CD8-positive, alpha-beta memory T cell (primary cell): ENCODE measurements at regions not wholly inside any gene's neighbourhood (a gene's known extent, or its start where the extent isn't known, plus 50 kb on each side); places are given as distances from the start of the nearest gene placed in this dataset.

Source experiments
- CTCF ChIA-PET: fragments of 350-600 bp; sonication (Branson Sonifier 250); formaldehyde crosslinking; loops from one replicate; lab custom pipeline; 2021; ENCODE audit warnings: antibody characterized with exemption; lab: Charles Lee
- POLR2A ChIA-PET: fragments of 350-600 bp; sonication (Branson Sonifier 250); formaldehyde crosslinking; loops from one replicate; lab custom pipeline; 2021; ENCODE audit warnings: antibody characterized with exemption; lab: Charles Lee
- DNase-seq, 5 donors: peaks; one replicate each; pipeline versions ENCODE4 v3.0.0 to v3.0.0-alpha.2; 2020 to 2022; ENCODE audit warnings: mixed read lengths in 1 of 5
- H3K27ac ChIP-seq: one replicate; pipeline ENCODE4 v1.7.0; 2013; ENCODE audit warnings: low read depth, mild to moderate bottlenecking, low read length, moderate library complexity
- H3K27me3 ChIP-seq: 2 replicates; pipeline ENCODE4 v1.7.0; 2013; ENCODE audit warnings: low read length, mild to moderate bottlenecking; ENCODE audit not compliant: insufficient read depth, poor library complexity, severe bottlenecking
- H3K36me3 ChIP-seq: 2 replicates; pipeline ENCODE4 v1.7.0; 2013; ENCODE audit warnings: mild to moderate bottlenecking, low read length, moderate library complexity; ENCODE audit not compliant: insufficient read depth
- H3K4me1 ChIP-seq: 2 replicates; pipeline ENCODE4 v1.7.0; 2013; ENCODE audit warnings: mild to moderate bottlenecking, low read length, moderate library complexity; ENCODE audit not compliant: insufficient read depth
- H3K4me3 ChIP-seq: 2 replicates; pipeline ENCODE4 v1.7.0; 2013; ENCODE audit warnings: mild to moderate bottlenecking, low read length
- H3K9me3 ChIP-seq: 2 replicates; pipeline ENCODE4 v1.7.0; 2013; ENCODE audit warnings: mild to moderate bottlenecking, low read length
- H3K27ac Mint-ChIP-seq, 8 donors: one replicate each; pipeline ENCODE4 v1.8.0; 2020 to 2021; ENCODE audit warnings: mixed read lengths in 8 of 8, mild to moderate bottlenecking in 6 of 8, inconsistent platforms in 3 of 8, moderate library complexity in 3 of 8
- H3K27me3 Mint-ChIP-seq, 2 donors: one replicate each; pipeline ENCODE4 v1.8.0; 2020 to 2021; ENCODE audit warnings: mixed read lengths in 2 of 2, mild to moderate bottlenecking in 1 of 2, moderate library complexity in 1 of 2
- H3K36me3 Mint-ChIP-seq, 3 donors: one replicate each; pipeline ENCODE4 v1.8.0; 2020 to 2021; ENCODE audit warnings: mixed read lengths in 3 of 3, inconsistent platforms in 1 of 3, mild to moderate bottlenecking in 1 of 3
- H3K4me1 Mint-ChIP-seq, 3 donors: one replicate each; pipeline ENCODE4 v1.8.0; 2020 to 2021; ENCODE audit warnings: mixed read lengths in 3 of 3, inconsistent platforms in 1 of 3, mild to moderate bottlenecking in 1 of 3
- H3K4me3 Mint-ChIP-seq, 7 donors: one replicate each; pipeline ENCODE4 v1.8.0; 2020 to 2021; ENCODE audit warnings: mixed read lengths in 7 of 7, mild to moderate bottlenecking in 6 of 7, moderate library complexity in 4 of 7, inconsistent platforms in 2 of 7
- H3K9me3 Mint-ChIP-seq, 5 donors: one replicate each; pipeline ENCODE4 v1.8.0; 2020 to 2022; ENCODE audit warnings: mixed read lengths in 5 of 5, mild to moderate bottlenecking in 3 of 5, moderate library complexity in 2 of 5, inconsistent platforms in 1 of 5

- CTCF ChIA-PET: no interaction called here
- Mint-ChIP-seq H3K27me3 (no peaks in the 10 kb centered on the region), H3K9me3 (peaks cover 4 to 11% (median 8%) of the 10 kb centered on the region in 5 donors), H3K27ac (no peak overlapping the region), H3K4me1 (no peaks in the 10 kb centered on the region), H3K36me3 (no peaks in the 10 kb centered on the region), H3K4me3 (no peak overlapping the region)
- no peak for DNase-seq
- H3K27me3 ChIP-seq: no peaks in the 10 kb centered on the region
- no peak overlapping the region for H3K4me3 ChIP-seq
- no peak overlapping the region for H3K27ac ChIP-seq
- no peaks in the 10 kb centered on the region for H3K36me3 ChIP-seq
- POLR2A ChIA-PET: no interaction called here
- no peaks in the 10 kb centered on the region for H3K9me3 ChIP-seq
- H3K4me1 ChIP-seq: no peaks in the 10 kb centered on the region
These were observed 1115.5 kb upstream of the SLC10A2 start for GRCh38 chr13:104181526-104182231.

- Histone ChIP-seq H3K4me3 (no peak overlapping the region), H3K36me3 (no peaks in the 10 kb centered on the region), H3K27me3 (no peaks in the 10 kb centered on the region), H3K4me1 (no peaks in the 10 kb centered on the region), H3K9me3 (no peaks in the 10 kb centered on the region), H3K27ac (no peak overlapping the region)
- POLR2A ChIA-PET: no interaction called here
- H3K27ac Mint-ChIP-seq: no peak overlapping the region
- no peak overlapping the region for H3K4me3 Mint-ChIP-seq
- CTCF ChIA-PET: no interaction called here
- DNase-seq: no peak
- H3K9me3 Mint-ChIP-seq: peaks cover 0 to 14% (median 4%) of the 10 kb centered on the region in 5 donors
- H3K27me3 Mint-ChIP-seq: no peaks in the 10 kb centered on the region
- H3K36me3 Mint-ChIP-seq: no peaks in the 10 kb centered on the region
- H3K4me1 Mint-ChIP-seq: no peaks in the 10 kb centered on the region
These were observed 1104.9 kb upstream of the SLC10A2 start for GRCh38 chr13:104170980-104171555.

- H3K4me1 ChIP-seq: no peaks in the 10 kb centered on the region
- H3K27me3 Mint-ChIP-seq: no peaks in the 10 kb centered on the region
- H3K4me1 Mint-ChIP-seq: no peaks in the 10 kb centered on the region
- no peak for DNase-seq
- H3K9me3 ChIP-seq: no peaks in the 10 kb centered on the region
- H3K4me3 ChIP-seq: no peak overlapping the region
- H3K36me3 ChIP-seq: no peaks in the 10 kb centered on the region
- CTCF ChIA-PET: no interaction called here
- H3K27ac Mint-ChIP-seq: no peak overlapping the region
- peaks cover 0 to 10% (median 3%) of the 10 kb centered on the region in 5 donors for H3K9me3 Mint-ChIP-seq
- POLR2A ChIA-PET: no interaction called here
- H3K4me3 Mint-ChIP-seq: no peak overlapping the region
- H3K27me3 ChIP-seq: no peaks in the 10 kb centered on the region
- H3K27ac ChIP-seq: no peak overlapping the region
- H3K36me3 Mint-ChIP-seq: no peaks in the 10 kb centered on the region
These were observed 1097.8 kb upstream of the SLC10A2 start for GRCh38 chr13:104163866-104164630.

GRCh38 chr13:104160536-104160935, 1094.3 kb upstream of the SLC10A2 start:
- CTCF ChIA-PET: no interaction called here
- Histone ChIP-seq H3K36me3 (no peaks in the 10 kb centered on the region), H3K4me3 (no peak overlapping the region), H3K4me1 (no peaks in the 10 kb centered on the region), H3K9me3 (no peaks in the 10 kb centered on the region), H3K27ac (no peak overlapping the region), H3K27me3 (no peaks in the 10 kb centered on the region)
- Mint-ChIP-seq H3K4me1 (no peaks in the 10 kb centered on the region), H3K36me3 (no peaks in the 10 kb centered on the region), H3K9me3 (no peaks in the 10 kb centered on the region), H3K27me3 (no peaks in the 10 kb centered on the region), H3K27ac (no peak overlapping the region), H3K4me3 (no peak overlapping the region)
- no peak for DNase-seq
- POLR2A ChIA-PET: no interaction called here

GRCh38 chr13:104143760-104144416, 1077.7 kb upstream of the SLC10A2 start:
- Mint-ChIP-seq H3K27ac (no peak overlapping the region), H3K36me3 (no peaks in the 10 kb centered on the region), H3K27me3 (no peaks in the 10 kb centered on the region), H3K4me3 (no peak overlapping the region), H3K9me3 (peaks cover 0 to 28% (median 3%) of the 10 kb centered on the region in 5 donors), H3K4me1 (no peaks in the 10 kb centered on the region)
- Histone ChIP-seq H3K4me1 (no peaks in the 10 kb centered on the region), H3K27me3 (no peaks in the 10 kb centered on the region), H3K9me3 (no peaks in the 10 kb centered on the region), H3K4me3 (no peak overlapping the region), H3K27ac (no peak overlapping the region), H3K36me3 (no peaks in the 10 kb centered on the region)
- CTCF ChIA-PET: no interaction called here
- POLR2A ChIA-PET: no interaction called here
- DNase-seq: no peak

- CTCF ChIA-PET: no interaction called here
- POLR2A ChIA-PET: no interaction called here
These were observed 1074.3 kb upstream of the SLC10A2 start for GRCh38 chr13:104140552-104140951.

GRCh38 chr13:104137416-104137815, 1071.2 kb upstream of the SLC10A2 start:
- Histone ChIP-seq H3K9me3 (no peaks in the 10 kb centered on the region), H3K36me3 (no peaks in the 10 kb centered on the region), H3K4me1 (no peaks in the 10 kb centered on the region), H3K4me3 (no peak overlapping the region), H3K27me3 (no peaks in the 10 kb centered on the region), H3K27ac (no peak overlapping the region)
- Mint-ChIP-seq H3K27me3 (no peaks in the 10 kb centered on the region), H3K4me1 (no peaks in the 10 kb centered on the region), H3K9me3 (peaks cover 2 to 12% (median 5%) of the 10 kb centered on the region in 5 donors), H3K4me3 (no peak overlapping the region), H3K27ac (no peak overlapping the region), H3K36me3 (no peaks in the 10 kb centered on the region)
- ChIA-PET CTCF (no interaction called here), POLR2A (no interaction called here)
- no peak for DNase-seq

More at GRCh38 chr13:104140552-104140951, 1074.3 kb upstream of the SLC10A2 start:
- Mint-ChIP-seq H3K27ac (no peak overlapping the region), H3K4me1 (no peaks in the 10 kb centered on the region), H3K4me3 (no peak overlapping the region), H3K27me3 (no peaks in the 10 kb centered on the region), H3K9me3 (peaks cover 2 to 13% (median 3%) of the 10 kb centered on the region in 5 donors), H3K36me3 (no peaks in the 10 kb centered on the region)
- Histone ChIP-seq H3K27ac (no peak overlapping the region), H3K27me3 (no peaks in the 10 kb centered on the region), H3K4me3 (no peak overlapping the region), H3K36me3 (no peaks in the 10 kb centered on the region), H3K4me1 (no peaks in the 10 kb centered on the region), H3K9me3 (no peaks in the 10 kb centered on the region)
- no peak for DNase-seq

- H3K27ac ChIP-seq: no peak overlapping the region
- Mint-ChIP-seq H3K27ac (no peak overlapping the region), H3K9me3 (peaks cover 2 to 11% (median 7%) of the 10 kb centered on the region in 5 donors), H3K4me3 (no peak overlapping the region), H3K36me3 (no peaks in the 10 kb centered on the region), H3K4me1 (no peaks in the 10 kb centered on the region), H3K27me3 (no peaks in the 10 kb centered on the region)
- no peak for DNase-seq
- H3K9me3 ChIP-seq: no peaks in the 10 kb centered on the region
- no peak overlapping the region for H3K4me3 ChIP-seq
- H3K36me3 ChIP-seq: no peaks in the 10 kb centered on the region
- ChIA-PET CTCF (no interaction called here), POLR2A (no interaction called here)
- no peaks in the 10 kb centered on the region for H3K27me3 ChIP-seq
- H3K4me1 ChIP-seq: no peaks in the 10 kb centered on the region
These were observed 1066.6 kb upstream of the SLC10A2 start for GRCh38 chr13:104132849-104133248.
